ENCODE measurements at regions not wholly inside any gene's neighbourhood (a gene's known extent, or its start where the extent isn't known, plus 50 kb on each side); places are given as distances from the start of the nearest gene placed in this dataset.

DNA sequence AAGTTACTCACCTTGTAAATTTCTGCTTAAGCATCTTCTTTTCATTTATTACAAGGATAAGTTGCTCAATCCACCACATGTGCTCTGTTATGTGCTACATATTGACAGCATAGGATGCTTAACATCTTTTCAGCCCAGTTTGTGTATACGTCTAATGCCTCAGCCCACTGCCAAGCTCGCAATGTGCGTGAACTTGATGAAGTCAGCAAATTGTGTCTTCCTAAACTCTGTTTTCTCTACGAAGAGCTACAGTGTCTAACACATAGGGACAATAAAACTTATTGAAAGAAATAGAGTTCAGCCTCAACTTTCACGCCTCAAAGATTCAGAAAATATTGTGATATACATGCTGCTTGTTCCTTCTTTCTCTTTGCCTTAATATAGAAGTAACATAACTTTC lies 500.0 kb downstream of the TFAP2B start:
- no peak for TF ChIP-seq SP1 (IDR thresholded peaks at IDR 0.05)
- TF ChIP-seq FOXM1 (IDR thresholded peaks at IDR 0.05; ENCODE audit: borderline replicate concordance): no peak
- TF ChIP-seq TARDBP (IDR thresholded peaks at IDR 0.05): no peak
- no peak for TF ChIP-seq ARNT (IDR thresholded peaks at IDR 0.05)
- TF ChIP-seq FOXA1 (IDR thresholded peaks at IDR 0.05): no peak
